Gastrocnemius medialis (tissue), 4 donors: ENCODE measurements at regions not wholly inside any gene's neighbourhood (a gene's known extent, or its start where the extent isn't known, plus 50 kb on each side); places are given as distances from the start of the nearest gene placed in this dataset.

Source experiments
- ATAC-seq, 2 donors: fragments of 150-250 bp; one replicate each; pipeline ENCODE4 v1.9.1; 2016
- DNase-seq, 2 donors: peaks; one replicate each; pipeline ENCODE4 v3.0.0-alpha.2; 2019
- H3K27ac ChIP-seq, 4 donors: fragments of 200-600 bp; sonication (generic); 1 replicate in 1 of 4; 2 replicates in 3 of 4; pipeline ENCODE4 v1.5.1; 2016 to 2018; ENCODE audit warnings: mild to moderate bottlenecking in 2 of 4, moderate library complexity in 1 of 4
- H3K27me3 ChIP-seq, 3 donors: fragments of 200-600 bp; sonication (generic) in 2 of 3; 1 replicate in 1 of 3; 2 replicates in 2 of 3; pipeline versions ENCODE4 v1.5.1 to v1.6.0; 2016 to 2019; ENCODE audit warnings: mild to moderate bottlenecking in 1 of 3, moderate library complexity in 1 of 3
- H3K36me3 ChIP-seq, 2 donors: fragments of 200-600 bp; sonication (generic) in 1 of 2; one replicate each; pipeline ENCODE4 v1.5.1; 2017 to 2018
- H3K4me1 ChIP-seq, 2 donors: fragments of 200-600 bp; sonication (generic) in 1 of 2; one replicate each; pipeline ENCODE4 v1.5.1; 2016 to 2017; ENCODE audit warnings: mild to moderate bottlenecking in 2 of 2
- H3K4me3 ChIP-seq, 4 donors: fragments of 200-600 bp; sonication (generic) in 3 of 4; 1 replicate in 1 of 4; 2 replicates in 3 of 4; pipeline ENCODE4 v1.5.1; 2016 to 2019; ENCODE audit warnings: mild to moderate bottlenecking in 2 of 4
- H3K9me3 ChIP-seq, 3 donors: fragments of 200-600 bp; sonication (generic) in 2 of 3; 1 replicate in 1 of 3; 2 replicates in 2 of 3; pipeline ENCODE4 v1.5.1; 2016 to 2019
- CTCF ChIP-seq, 5 experiments: fragments of 450-650 bp in 3 of 5; fragments of 200-600 bp in 2 of 5; sonication (generic) in 2 of 5; IDR thresholded peaks in 4 of 5; conservative IDR thresholded peaks in 1 of 5; 1 replicate in 4 of 5; 2 replicates in 1 of 5; pipeline ENCODE4 v1.5.1; 2016 to 2019; ENCODE audit warnings: antibody characterized with exemption in 5 of 5, mild to moderate bottlenecking in 3 of 5, moderate library complexity in 3 of 5
- POLR2A ChIP-seq, 2 donors: fragments of 450-650 bp; IDR thresholded peaks; one replicate each; pipeline ENCODE4 v1.6.1; 2017; ENCODE audit warnings: antibody characterized with exemption in 2 of 2, mild to moderate bottlenecking in 2 of 2, moderate library complexity in 2 of 2
- in situ Hi-C, 4 donors: fragments of 200-750 bp; cut with MboI; loops; one replicate each; pipeline versions ENCODE4 v1.15.0 to v1.8.0; 2017; ENCODE audit warnings: low sequenced_read_pairs in 4 of 4
- intact Hi-C: fragments of 100-400 bp; cut with DNase I; formaldehyde crosslinking; loops from one replicate; pipeline ENCODE4 v1.15.1; 2023; ENCODE audit warnings: low total_unique reads

GRCh38 chr16:86725401-86725800, 147.1 kb downstream of the FOXL1 start:
- Histone ChIP-seq H3K4me1 (peaks cover 0 to 13% of the 10 kb centered on the region in 2 donors), H3K36me3 (no peaks in the 10 kb centered on the region), H3K9me3 (no peaks in the 10 kb centered on the region), H3K27me3 (no peaks in the 10 kb centered on the region), H3K27ac (no peak overlapping the region), H3K4me3 (no peak overlapping the region)
- intact Hi-C loops (no loop called here), in situ Hi-C loops (no loop called here)
- TF ChIP-seq POLR2A (IDR thresholded peaks at IDR 0.05), result no peak
- no peak for TF ChIP-seq CTCF (IDR thresholded peaks at IDR 0.05 in 4 of 5, conservative IDR thresholded peaks at IDR 0.05 in 1 of 5)
- no peak for DNase-seq
- ATAC-seq, result no peak

GRCh38 chr16:86726340-86726739, 148.0 kb downstream of the FOXL1 start:
- Histone ChIP-seq H3K27me3 (no peaks in the 10 kb centered on the region), H3K27ac (peak overlapping the region in 2 of 4 donors; percentile 83 to 90), H3K9me3 (no peaks in the 10 kb centered on the region), H3K4me1 (peaks cover 0 to 13% of the 10 kb centered on the region in 2 donors), H3K36me3 (no peaks in the 10 kb centered on the region), H3K4me3 (no peak overlapping the region)
- ATAC-seq (no peak), DNase-seq (no peak)
- intact Hi-C loops, result no loop called here
- TF ChIP-seq POLR2A (IDR thresholded peaks at IDR 0.05), result no peak
- TF ChIP-seq CTCF (IDR thresholded peaks at IDR 0.05 in 4 of 5, conservative IDR thresholded peaks at IDR 0.05 in 1 of 5), result no peak
- in situ Hi-C loops, result no loop called here

- in situ Hi-C loops (no loop called here), intact Hi-C loops (no loop called here)
- ATAC-seq, result peak; percentile 96
Measured at GRCh38 chr16:86727131-86727530, 148.8 kb downstream of the FOXL1 start.

GRCh38 chr16:86727632-86728031, 149.3 kb downstream of the FOXL1 start:
- Histone ChIP-seq H3K9me3 (no peaks in the 10 kb centered on the region), H3K27me3 (no peaks in the 10 kb centered on the region), H3K4me3 (peak overlapping the region; percentile 1 to 51 (median 37)), H3K4me1 (peaks cover 0 to 15% of the 10 kb centered on the region in 2 donors), H3K27ac (peak overlapping the region; percentile 45 to 90 (median 84)), H3K36me3 (no peaks in the 10 kb centered on the region)
- intact Hi-C loops (no loop called here), in situ Hi-C loops (no loop called here)
- ATAC-seq (peak in 1 of 2 donors; percentile 12), DNase-seq (no peak)
- TF ChIP-seq CTCF (IDR thresholded peaks at IDR 0.05 in 4 of 5, conservative IDR thresholded peaks at IDR 0.05 in 1 of 5) (no peak), POLR2A (IDR thresholded peaks at IDR 0.05) (no peak)

More at GRCh38 chr16:86727131-86727530, 148.8 kb downstream of the FOXL1 start:
- DNase-seq, result peak; percentile 40 to 59
- no peaks in the 10 kb centered on the region for H3K9me3 ChIP-seq
- peak overlapping the region; percentile 45 to 90 (median 84) for H3K27ac ChIP-seq
- H3K36me3 ChIP-seq, result no peaks in the 10 kb centered on the region
- H3K4me3 ChIP-seq, result peak overlapping the region; percentile 1 to 51 (median 37)
- TF ChIP-seq CTCF (IDR thresholded peaks at IDR 0.05 in 4 of 5, conservative IDR thresholded peaks at IDR 0.05 in 1 of 5) (no peak), POLR2A (IDR thresholded peaks at IDR 0.05) (peak; percentile 48 to 77)
- H3K27me3 ChIP-seq, result no peaks in the 10 kb centered on the region
- peaks cover 0 to 13% of the 10 kb centered on the region in 2 donors for H3K4me1 ChIP-seq

- H3K27me3 ChIP-seq, result peaks cover 0 to 4% (median 0%) of the 10 kb centered on the region in 3 donors
- intact Hi-C loops (no loop called here), in situ Hi-C loops (no loop called here)
- H3K4me3 ChIP-seq, result no peak overlapping the region
- no peak for ATAC-seq
- peaks cover 6 to 31% of the 10 kb centered on the region in 2 donors for H3K4me1 ChIP-seq
- no peaks in the 10 kb centered on the region for H3K9me3 ChIP-seq
- H3K36me3 ChIP-seq, result no peaks in the 10 kb centered on the region
- H3K27ac ChIP-seq, result peak overlapping the region in 1 of 4 donors; percentile 11
- no peak for DNase-seq
- TF ChIP-seq CTCF (IDR thresholded peaks at IDR 0.05 in 4 of 5, conservative IDR thresholded peaks at IDR 0.05 in 1 of 5), result no peak
- no peak for TF ChIP-seq POLR2A (IDR thresholded peaks at IDR 0.05)
Measured at GRCh38 chr16:86729686-86730085, 151.3 kb downstream of the FOXL1 start.
